Eye (tissue), 1 donor: ENCODE measurements at regions not wholly inside any gene's neighbourhood (a gene's known extent, or its start where the extent isn't known, plus 50 kb on each side); places are given as distances from the start of the nearest gene placed in this dataset.
"Not testable (repeated sequence)": the region's sequence is repeated elsewhere in the genome, so short reads cannot be mapped to it uniquely, and the experiment has no call there.

Source experiments
- DNase-seq: peaks from one replicate; pipeline ENCODE4 v3.0.0-alpha.2; 2015

DNA sequence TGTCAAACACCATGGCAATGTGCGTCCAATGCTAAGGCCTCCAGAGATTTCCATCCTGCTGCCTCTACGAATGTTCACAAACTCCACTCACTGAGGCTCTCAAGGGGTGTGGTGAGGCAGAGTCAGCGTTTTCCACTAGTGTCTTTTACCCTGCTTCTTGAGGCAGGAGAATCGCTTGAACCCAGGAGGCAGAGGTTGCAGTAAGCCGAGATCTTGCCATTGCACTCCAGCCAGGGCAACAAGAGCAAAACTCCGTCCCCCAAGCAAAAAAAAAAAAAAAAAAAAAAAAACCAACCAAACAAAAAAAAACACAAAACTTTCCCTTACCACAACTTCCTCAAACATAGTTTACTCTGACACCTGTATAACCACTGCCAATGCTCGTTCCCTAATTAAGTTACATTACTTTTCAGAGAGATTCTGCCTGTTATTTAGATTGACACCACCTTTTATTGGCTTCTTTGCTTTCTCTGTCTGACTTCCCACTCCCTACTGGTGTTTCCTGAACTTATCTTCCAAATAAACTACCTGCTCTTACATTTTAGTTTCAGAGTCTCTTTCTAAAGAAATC is 102.1 kb upstream of the ZNF746 start:
- no peak for DNase-seq

DNA sequence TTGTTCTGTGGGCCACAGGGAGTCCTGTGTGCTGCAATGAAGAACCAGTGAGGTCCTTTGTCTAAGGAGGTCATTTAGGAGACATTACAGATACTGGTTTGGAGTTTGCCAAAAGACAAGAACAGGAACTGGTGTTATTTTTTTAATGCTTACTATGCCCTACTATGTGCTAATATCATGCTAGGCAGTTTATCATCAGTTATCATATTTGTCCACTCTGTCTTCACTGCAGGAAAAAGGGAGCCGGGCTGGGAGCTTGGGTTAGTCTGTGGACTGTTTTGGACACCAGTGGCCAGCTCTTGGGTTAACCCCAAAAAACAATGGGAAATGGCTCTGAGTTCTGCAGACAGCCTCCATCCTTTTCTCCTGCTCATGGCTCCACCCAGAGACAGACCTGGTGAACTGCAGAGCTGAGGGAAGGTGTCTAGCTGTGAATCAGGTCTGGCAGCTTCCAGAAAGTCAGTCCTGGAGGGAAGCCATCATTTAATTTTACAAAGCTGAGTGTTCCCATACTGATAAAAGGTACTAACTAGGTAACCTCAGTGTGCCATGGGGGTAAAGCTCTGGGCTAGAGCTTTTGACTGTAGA is 101.2 kb upstream of the ZNF746 start:
- DNase-seq = peak; percentile 17

GRCh38 chr7:149597789-149598188 is 100.2 kb upstream of the ZNF746 start:
- DNase-seq = not testable (repeated sequence)

- DNase-seq = no peak
Observed at GRCh38 chr7:149595541-149595940, 97.9 kb upstream of the ZNF746 start.

DNA sequence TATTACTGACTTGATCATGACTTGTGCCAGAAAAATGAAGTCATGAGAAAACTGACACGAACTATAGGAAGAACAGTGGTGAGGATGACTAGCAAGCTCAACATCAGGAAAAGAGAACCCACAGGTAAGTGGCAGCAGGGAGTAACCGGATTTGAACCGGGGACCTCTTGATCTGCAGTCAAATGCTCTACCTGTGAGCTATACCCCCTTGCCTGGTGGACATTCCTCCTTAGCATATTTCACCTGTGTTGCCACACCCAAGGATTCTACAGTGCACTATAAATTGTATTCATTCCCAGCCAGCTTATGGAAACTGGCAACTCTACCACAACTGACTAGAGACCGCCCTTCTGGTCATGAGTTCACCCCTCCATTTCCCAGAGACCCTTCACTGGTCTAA is 97.5 kb upstream of the ZNF746 start:
- DNase-seq = no peak

DNA sequence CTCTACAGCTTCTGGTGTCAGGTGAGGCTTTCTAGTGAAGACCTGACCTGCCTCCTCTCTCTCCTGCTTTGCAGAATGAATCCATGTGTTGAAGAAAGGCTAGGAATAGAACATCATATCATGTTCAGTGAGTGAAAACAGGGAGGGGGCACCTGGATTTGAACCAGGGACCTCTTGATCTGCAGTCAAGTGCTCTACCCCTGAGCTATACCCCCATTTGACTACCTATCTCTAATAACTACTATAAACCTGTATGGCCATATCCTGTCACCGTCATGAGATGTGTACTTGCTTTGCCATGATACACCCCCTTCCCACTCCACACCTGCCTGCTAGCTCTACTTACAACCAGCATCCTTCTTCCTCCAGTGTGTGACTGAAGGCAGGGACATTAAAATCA is 91.3 kb upstream of the ZNF746 start:
- DNase-seq = no peak

- no peak for DNase-seq
Observed at GRCh38 chr7:149586646-149587645, 89.3 kb upstream of the ZNF746 start.

GRCh38 chr7:149584530-149584929 is 86.9 kb upstream of the ZNF746 start:
- DNase-seq = no peak

GRCh38 chr7:149584009-149584408 is 86.4 kb upstream of the ZNF746 start:
- peak; percentile 3 for DNase-seq

DNA sequence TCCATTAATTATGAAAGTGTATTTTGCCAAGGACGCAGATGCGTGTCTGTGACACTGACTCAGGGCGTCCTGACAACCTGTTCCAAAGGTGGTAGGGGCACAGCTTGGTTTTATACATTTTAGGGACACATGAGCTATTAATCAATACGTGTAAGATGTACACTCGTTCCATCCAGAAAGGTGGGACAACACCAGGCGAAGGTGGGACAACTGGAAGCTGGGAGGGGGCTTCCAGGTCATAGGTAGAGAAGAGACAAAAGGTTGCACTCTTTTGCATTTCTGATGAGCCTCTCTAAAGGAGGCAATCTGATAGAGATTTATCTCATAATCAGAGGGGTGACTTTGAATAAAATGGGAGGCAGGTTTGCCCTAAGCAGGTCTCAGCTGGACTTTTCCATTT is 82.7 kb upstream of the ZNF746 start:
- no peak for DNase-seq

- DNase-seq = not testable (repeated sequence)
Observed at GRCh38 chr7:149579365-149579764, 81.8 kb upstream of the ZNF746 start.

DNA sequence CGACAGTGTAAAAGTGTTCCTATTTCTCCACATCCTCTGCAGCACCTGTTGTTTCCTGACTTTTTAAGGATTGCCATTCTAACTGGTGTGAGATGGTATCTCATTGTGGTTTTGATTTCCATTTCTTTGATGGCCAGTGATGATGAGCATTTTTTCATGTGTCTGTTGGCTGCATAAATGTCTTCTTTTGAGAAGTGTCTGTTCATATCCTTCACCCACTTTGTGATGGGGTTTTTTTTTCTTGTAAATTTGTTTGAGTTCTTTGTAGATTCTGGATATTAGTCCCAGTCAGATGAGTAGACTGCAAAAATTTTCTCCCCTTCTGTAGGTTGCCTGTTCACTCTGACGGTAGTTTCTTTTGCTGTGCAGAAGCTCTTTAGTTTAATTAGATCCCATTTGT is 76.8 kb upstream of the ZNF746 start:
- not testable (repeated sequence) for DNase-seq

DNA sequence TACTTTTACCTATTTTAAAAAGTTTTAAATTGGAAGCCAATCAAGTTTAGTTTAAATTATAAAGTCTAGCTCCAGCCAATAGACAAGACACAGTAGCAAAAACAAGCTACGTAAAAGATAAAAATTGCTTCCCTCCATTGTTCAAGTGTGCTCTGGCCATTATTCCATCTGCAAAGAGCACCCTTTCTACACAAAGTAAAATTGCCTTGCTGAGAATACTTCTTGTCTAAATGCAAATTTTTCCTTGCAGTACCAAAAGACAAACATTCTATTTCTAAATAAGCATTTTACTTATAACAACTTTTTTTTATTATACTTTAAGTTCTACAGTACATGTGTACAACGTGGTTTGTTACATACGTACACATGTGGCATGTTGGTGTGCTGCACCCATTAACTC is 75.9 kb upstream of the ZNF746 start:
- no peak for DNase-seq

- DNase-seq = not testable (repeated sequence)
Observed at GRCh38 chr7:149572920-149573319, 75.3 kb upstream of the ZNF746 start.

DNA sequence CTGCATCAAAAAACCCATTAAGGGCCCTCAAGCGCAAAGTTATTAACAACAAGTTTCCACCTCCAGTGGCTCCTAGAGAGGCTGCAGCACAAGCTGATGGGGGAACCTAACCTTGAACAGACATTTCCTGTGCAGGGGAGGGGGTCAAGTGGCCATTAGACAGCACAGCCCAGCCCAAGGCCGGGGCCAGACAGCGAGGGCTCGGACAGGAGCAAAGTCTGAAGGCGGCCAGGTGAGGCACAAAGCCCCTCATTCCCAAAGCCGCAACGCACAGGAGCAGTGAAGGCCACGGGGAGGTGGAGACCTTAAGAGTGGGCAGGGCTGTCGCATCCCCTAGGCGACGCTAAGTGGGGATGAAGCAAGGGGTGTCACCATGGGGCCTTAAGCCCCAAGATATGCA is 73.2 kb upstream of the ZNF746 start:
- DNase-seq = no peak

GRCh38 chr7:149569726-149570422 is 72.3 kb upstream of the ZNF746 start:
- DNase-seq = no peak

DNA sequence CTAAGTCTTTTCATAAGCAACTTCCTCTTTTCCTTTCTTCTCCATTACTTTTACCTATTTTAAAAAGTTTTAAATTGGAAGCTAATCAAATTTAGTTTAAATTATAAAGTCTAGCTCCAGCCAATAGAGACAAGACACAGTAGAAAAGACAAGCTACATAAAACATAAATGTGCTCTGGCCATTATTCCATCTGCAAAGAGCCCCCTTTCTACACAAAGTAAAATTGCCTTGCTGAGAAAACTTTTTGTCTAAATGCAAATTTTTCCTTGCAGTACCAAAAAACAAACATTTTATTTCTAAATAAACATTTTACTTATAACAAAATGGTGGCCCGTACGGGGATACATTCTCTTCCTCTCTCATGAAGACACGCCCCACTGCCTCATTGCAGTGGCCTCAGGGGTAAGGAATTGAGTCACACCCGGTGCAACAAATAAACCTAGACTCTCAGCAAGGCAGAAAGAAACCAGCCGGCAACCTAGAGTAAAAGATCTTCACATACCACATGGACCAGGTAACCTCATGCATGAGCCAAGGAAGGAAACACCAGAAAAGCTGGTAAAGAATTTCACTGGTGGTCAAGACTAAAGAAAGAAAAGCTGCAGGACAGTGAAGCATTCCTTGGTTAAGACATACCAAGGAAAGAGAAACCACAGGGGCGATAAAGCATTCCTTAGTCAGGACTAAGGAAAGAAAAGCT is 71.6 kb upstream of the ZNF746 start:
- DNase-seq = no peak

- no peak for DNase-seq
Observed at GRCh38 chr7:149568218-149568617, 70.6 kb upstream of the ZNF746 start.

DNA sequence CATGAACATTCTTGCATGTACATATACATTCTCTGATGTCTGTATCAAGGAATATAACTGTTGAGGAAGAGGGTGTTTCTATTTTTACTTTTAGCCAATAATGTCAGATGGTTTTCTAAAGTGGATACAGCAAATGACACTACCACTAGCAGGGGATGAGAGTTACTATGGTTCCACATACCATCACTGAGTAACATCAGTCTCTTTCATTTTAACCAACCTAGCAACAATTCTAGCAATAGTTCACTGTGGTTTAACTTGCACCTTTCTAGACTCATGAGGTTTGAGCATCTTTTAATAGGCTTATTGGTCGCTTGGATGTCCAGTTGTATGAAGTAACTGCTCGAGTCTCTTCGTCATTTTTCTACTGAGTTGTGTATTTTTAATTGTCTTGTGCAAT is 68.5 kb upstream of the ZNF746 start:
- no peak for DNase-seq

DNA sequence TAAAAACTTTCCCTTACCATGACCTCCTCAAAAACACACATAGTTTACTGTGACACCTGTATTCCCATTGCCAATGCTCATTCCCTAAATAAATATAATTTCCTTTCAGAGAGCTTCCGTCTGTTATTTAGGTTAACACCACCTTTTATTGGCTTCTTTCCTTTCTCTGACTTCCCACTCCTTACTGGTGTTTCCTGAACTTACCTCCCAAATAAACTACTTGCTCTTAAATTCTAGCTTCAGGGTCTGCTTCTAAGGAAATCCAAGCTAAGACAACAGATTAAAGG is 67.4 kb upstream of the ZNF746 start:
- DNase-seq = no peak

- DNase-seq = no peak
Observed at GRCh38 chr7:149564340-149565095, 66.9 kb upstream of the ZNF746 start.

- DNase-seq = no peak
Observed at GRCh38 chr7:149562602-149563001, 65.0 kb upstream of the ZNF746 start.
